ENCODE measurements at regions not wholly inside any gene's neighbourhood (a gene's known extent, or its start where the extent isn't known, plus 50 kb on each side); places are given as distances from the start of the nearest gene placed in this dataset.

DNA sequence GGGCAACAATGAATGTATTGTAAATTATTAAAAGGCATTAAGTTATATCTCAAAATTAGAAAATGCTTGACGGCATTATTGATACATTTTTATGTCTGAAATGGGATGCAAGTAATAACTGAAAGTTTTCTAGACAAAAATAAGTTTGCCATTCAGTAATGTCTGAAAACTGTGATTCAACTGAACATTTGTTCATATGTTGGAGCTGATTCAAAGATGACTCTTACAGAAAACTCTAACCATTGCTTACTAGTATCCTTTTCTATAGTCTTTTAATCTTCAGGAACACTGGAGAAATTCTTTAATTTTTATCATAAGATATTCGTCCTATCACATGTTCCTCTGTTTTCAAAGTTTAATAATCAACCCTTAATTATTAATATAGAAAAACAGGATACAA is 71.1 kb upstream of the TFEC start:
- Histone ChIP-seq H3K4me3 (no peak overlapping the region), H3K4me1 (no peaks in the 10 kb centered on the region), H3K27me3 (no peaks in the 10 kb centered on the region), H3K9me3 (no peaks in the 10 kb centered on the region), H3K27ac (no peak overlapping the region), H3K36me3 (no peaks in the 10 kb centered on the region)
- TF ChIP-seq CTCF (IDR thresholded peaks at IDR 0.05): no peak
- intact Hi-C loops (cut with DNase I; ENCODE audit: low total_unique reads): no loop called here
- DNase-seq: no peak

DNA sequence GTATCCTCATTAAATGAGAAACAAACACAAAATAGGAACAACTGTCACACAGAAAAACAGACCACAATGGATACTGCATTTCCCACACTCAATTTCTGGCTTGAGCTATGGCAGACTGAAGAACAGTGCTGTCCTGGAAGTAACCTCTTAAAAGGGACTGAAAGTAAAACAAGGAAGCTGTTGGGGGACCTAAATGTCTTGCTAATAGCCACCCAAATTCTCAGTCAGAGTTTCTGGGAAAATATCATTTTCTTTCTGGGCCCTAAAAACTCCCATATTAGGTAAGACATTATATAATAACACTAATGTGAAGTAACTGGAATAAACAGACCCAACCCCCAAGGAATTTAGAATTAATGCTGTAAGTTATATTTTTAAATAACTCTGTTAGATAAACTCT is 80.9 kb upstream of the TFEC start:
- H3K27me3 ChIP-seq: no peaks in the 10 kb centered on the region
- DNase-seq: no peak

GRCh38 chr7:116113310-116113709 is 82.7 kb upstream of the TFEC start:
- Histone ChIP-seq H3K9me3 (no peaks in the 10 kb centered on the region), H3K4me1 (no peaks in the 10 kb centered on the region), H3K27ac (no peak overlapping the region), H3K27me3 (peaks cover 0 to under 1% of the 10 kb centered on the region in 2 donors), H3K4me3 (no peak overlapping the region), H3K36me3 (no peaks in the 10 kb centered on the region)
- no peak for DNase-seq
- TF ChIP-seq CTCF (IDR thresholded peaks at IDR 0.05): no peak
- intact Hi-C loops (cut with DNase I; ENCODE audit: low total_unique reads): no loop called here

More for the DNA sequence above, 80.9 kb upstream of the TFEC start:
- Histone ChIP-seq H3K36me3 (no peaks in the 10 kb centered on the region), H3K9me3 (no peaks in the 10 kb centered on the region), H3K4me1 (no peaks in the 10 kb centered on the region), H3K4me3 (no peak overlapping the region), H3K27ac (no peak overlapping the region)
- TF ChIP-seq CTCF (IDR thresholded peaks at IDR 0.05): no peak
- intact Hi-C loops (cut with DNase I; ENCODE audit: low total_unique reads): no loop called here

- Histone ChIP-seq H3K4me3 (no peak overlapping the region), H3K9me3 (no peaks in the 10 kb centered on the region), H3K27ac (no peak overlapping the region), H3K4me1 (no peaks in the 10 kb centered on the region), H3K27me3 (peaks cover 0 to 5% of the 10 kb centered on the region in 2 donors), H3K36me3 (no peaks in the 10 kb centered on the region)
- DNase-seq: no peak
- no peak for TF ChIP-seq CTCF (IDR thresholded peaks at IDR 0.05)
- intact Hi-C loops (cut with DNase I; ENCODE audit: low total_unique reads): no loop called here
These were observed 89.5 kb upstream of the TES start for GRCh38 chr7:116120839-116121238.

- intact Hi-C loops (cut with DNase I; ENCODE audit: low total_unique reads): no loop called here
- no peak overlapping the region for H3K4me3 ChIP-seq
- H3K4me1 ChIP-seq: no peaks in the 10 kb centered on the region
- H3K27me3 ChIP-seq: peaks cover 0 to 5% of the 10 kb centered on the region in 2 donors
- no peak for DNase-seq
- TF ChIP-seq CTCF (IDR thresholded peaks at IDR 0.05): peak; percentile 37
- no peak overlapping the region for H3K27ac ChIP-seq
- no peaks in the 10 kb centered on the region for H3K36me3 ChIP-seq
- H3K9me3 ChIP-seq: peaks cover 0 to 4% (median 0%) of the 10 kb centered on the region in 3 donors
These were observed 87.3 kb upstream of the TES start for GRCh38 chr7:116122972-116123595.

- H3K4me1 ChIP-seq: no peaks in the 10 kb centered on the region
- intact Hi-C loops (cut with DNase I; ENCODE audit: low total_unique reads): no loop called here
- no peak for DNase-seq
- no peak overlapping the region for H3K27ac ChIP-seq
- H3K4me3 ChIP-seq: no peak overlapping the region
- H3K36me3 ChIP-seq: no peaks in the 10 kb centered on the region
- H3K9me3 ChIP-seq: peaks cover 0 to 5% (median 0%) of the 10 kb centered on the region in 3 donors
- H3K27me3 ChIP-seq: no peaks in the 10 kb centered on the region
- TF ChIP-seq CTCF (IDR thresholded peaks at IDR 0.05): no peak
These were observed 82.2 kb upstream of the TES start for GRCh38 chr7:116128139-116128538.
